ENCODE measurements at regions not wholly inside any gene's neighbourhood (a gene's known extent, or its start where the extent isn't known, plus 50 kb on each side); places are given as distances from the start of the nearest gene placed in this dataset.

GRCh38 chr18:29028560-29028959 lies 851.6 kb upstream of the CDH2 start:
- no TSS peak for BruUV-seq (replicated peaks)
- TF ChIP-seq, protein P1, sequence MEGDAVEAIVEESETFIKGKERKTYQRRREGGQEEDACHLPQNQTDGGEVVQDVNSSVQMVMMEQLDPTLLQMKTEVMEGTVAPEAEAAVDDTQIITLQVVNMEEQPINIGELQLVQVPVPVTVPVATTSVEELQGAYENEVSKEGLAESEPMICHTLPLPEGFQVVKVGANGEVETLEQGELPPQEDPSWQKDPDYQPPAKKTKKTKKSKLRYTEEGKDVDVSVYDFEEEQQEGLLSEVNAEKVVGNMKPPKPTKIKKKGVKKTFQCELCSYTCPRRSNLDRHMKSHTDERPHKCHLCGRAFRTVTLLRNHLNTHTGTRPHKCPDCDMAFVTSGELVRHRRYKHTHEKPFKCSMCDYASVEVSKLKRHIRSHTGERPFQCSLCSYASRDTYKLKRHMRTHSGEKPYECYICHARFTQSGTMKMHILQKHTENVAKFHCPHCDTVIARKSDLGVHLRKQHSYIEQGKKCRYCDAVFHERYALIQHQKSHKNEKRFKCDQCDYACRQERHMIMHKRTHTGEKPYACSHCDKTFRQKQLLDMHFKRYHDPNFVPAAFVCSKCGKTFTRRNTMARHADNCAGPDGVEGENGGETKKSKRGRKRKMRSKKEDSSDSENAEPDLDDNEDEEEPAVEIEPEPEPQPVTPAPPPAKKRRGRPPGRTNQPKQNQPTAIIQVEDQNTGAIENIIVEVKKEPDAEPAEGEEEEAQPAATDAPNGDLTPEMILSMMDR (IDR thresholded peaks at IDR 0.05): no peak
- TF ChIP-seq SIN3A (IDR thresholded peaks at IDR 0.05; ENCODE audit: borderline replicate concordance, insufficient read depth, low read depth, low read length) (no peak), POLR2AphosphoS5 (IDR thresholded peaks at IDR 0.05; ENCODE audit: low read depth, low read length) (no peak), TCF7L2 (IDR thresholded peaks at IDR 0.05; ENCODE audit: low read depth, low read length) (no peak)
- TF ChIP-seq, protein P2, sequence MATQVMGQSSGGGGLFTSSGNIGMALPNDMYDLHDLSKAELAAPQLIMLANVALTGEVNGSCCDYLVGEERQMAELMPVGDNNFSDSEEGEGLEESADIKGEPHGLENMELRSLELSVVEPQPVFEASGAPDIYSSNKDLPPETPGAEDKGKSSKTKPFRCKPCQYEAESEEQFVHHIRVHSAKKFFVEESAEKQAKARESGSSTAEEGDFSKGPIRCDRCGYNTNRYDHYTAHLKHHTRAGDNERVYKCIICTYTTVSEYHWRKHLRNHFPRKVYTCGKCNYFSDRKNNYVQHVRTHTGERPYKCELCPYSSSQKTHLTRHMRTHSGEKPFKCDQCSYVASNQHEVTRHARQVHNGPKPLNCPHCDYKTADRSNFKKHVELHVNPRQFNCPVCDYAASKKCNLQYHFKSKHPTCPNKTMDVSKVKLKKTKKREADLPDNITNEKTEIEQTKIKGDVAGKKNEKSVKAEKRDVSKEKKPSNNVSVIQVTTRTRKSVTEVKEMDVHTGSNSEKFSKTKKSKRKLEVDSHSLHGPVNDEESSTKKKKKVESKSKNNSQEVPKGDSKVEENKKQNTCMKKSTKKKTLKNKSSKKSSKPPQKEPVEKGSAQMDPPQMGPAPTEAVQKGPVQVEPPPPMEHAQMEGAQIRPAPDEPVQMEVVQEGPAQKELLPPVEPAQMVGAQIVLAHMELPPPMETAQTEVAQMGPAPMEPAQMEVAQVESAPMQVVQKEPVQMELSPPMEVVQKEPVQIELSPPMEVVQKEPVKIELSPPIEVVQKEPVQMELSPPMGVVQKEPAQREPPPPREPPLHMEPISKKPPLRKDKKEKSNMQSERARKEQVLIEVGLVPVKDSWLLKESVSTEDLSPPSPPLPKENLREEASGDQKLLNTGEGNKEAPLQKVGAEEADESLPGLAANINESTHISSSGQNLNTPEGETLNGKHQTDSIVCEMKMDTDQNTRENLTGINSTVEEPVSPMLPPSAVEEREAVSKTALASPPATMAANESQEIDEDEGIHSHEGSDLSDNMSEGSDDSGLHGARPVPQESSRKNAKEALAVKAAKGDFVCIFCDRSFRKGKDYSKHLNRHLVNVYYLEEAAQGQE (IDR thresholded peaks at IDR 0.05; ENCODE audit: insufficient read depth in 1 of 2, low read depth in 2 of 2, low read length in 1 of 2): no peak
- Histone ChIP-seq H3K4me1 (ENCODE audit: control insufficient read depth, insufficient read depth, low read length) (no peaks in the 10 kb centered on the region), H3K27me3 (ENCODE audit: control insufficient read depth, insufficient read depth, low read length) (no peaks in the 10 kb centered on the region), H3K9me3 (ENCODE audit: control insufficient read depth, insufficient read depth, low read depth, low read length) (no peaks in the 10 kb centered on the region), H3K27ac (ENCODE audit: low read length) (no peak overlapping the region), H3K36me3 (ENCODE audit: control insufficient read depth, insufficient read depth, low read length) (no peaks in the 10 kb centered on the region), H3K4me3 (ENCODE audit: low read depth in 2 of 2, low read length in 2 of 2) (no peak overlapping the region)
- ChIA-PET POLR2A (no interaction called here), CTCF (no interaction called here)
- in situ Hi-C loops (cut with HindIII; ENCODE audit: low pct_unique_long_range_greater_than_20kb, low sequenced_read_pairs) (no loop called here), intact Hi-C loops (cut with micrococcal nuclease; ENCODE audit: unreplicated experiment) (no loop called here)
- no peak for DNase-seq (ENCODE audit: low read depth, low spot score)
- ATAC-seq: no peak

GRCh38 chr18:29018976-29019375 lies 842.0 kb upstream of the CDH2 start:
- POLR2A ChIA-PET: no interaction called here
- no peak overlapping the region for H3K27ac ChIP-seq (ENCODE audit: low read length)
- no peaks in the 10 kb centered on the region for H3K4me1 ChIP-seq (ENCODE audit: control insufficient read depth, insufficient read depth, low read length)
- H3K36me3 ChIP-seq (ENCODE audit: control insufficient read depth, insufficient read depth, low read length): no peaks in the 10 kb centered on the region
- H3K4me3 ChIP-seq (ENCODE audit: low read depth in 2 of 2, low read length in 2 of 2): no peak overlapping the region
- DNase-seq (ENCODE audit: low read depth, low spot score) (no peak), ATAC-seq (no peak)
- no peaks in the 10 kb centered on the region for H3K27me3 ChIP-seq (ENCODE audit: control insufficient read depth, insufficient read depth, low read length)
- CTCF ChIA-PET: no interaction called here
- no TSS peak for BruUV-seq (replicated peaks)
- in situ Hi-C loops (cut with HindIII; ENCODE audit: low pct_unique_long_range_greater_than_20kb, low sequenced_read_pairs): no loop called here
- intact Hi-C loops (cut with micrococcal nuclease; ENCODE audit: unreplicated experiment): no loop called here
- H3K9me3 ChIP-seq (ENCODE audit: control insufficient read depth, insufficient read depth, low read depth, low read length): no peaks in the 10 kb centered on the region
- no peak for TF ChIP-seq POLR2AphosphoS5 (IDR thresholded peaks at IDR 0.05; ENCODE audit: low read depth, low read length)
- TF ChIP-seq SIN3A (IDR thresholded peaks at IDR 0.05; ENCODE audit: borderline replicate concordance, insufficient read depth, low read depth, low read length): no peak

- Histone ChIP-seq H3K36me3 (ENCODE audit: control insufficient read depth, insufficient read depth, low read length) (no peaks in the 10 kb centered on the region), H3K4me3 (ENCODE audit: low read depth in 2 of 2, low read length in 2 of 2) (no peak overlapping the region), H3K9me3 (ENCODE audit: control insufficient read depth, insufficient read depth, low read depth, low read length) (no peaks in the 10 kb centered on the region), H3K4me1 (ENCODE audit: control insufficient read depth, insufficient read depth, low read length) (no peaks in the 10 kb centered on the region), H3K27ac (ENCODE audit: low read length) (no peak overlapping the region), H3K27me3 (ENCODE audit: control insufficient read depth, insufficient read depth, low read length) (no peaks in the 10 kb centered on the region)
- CTCF ChIA-PET: no interaction called here
- DNase-seq (ENCODE audit: low read depth, low spot score): no peak
- TF ChIP-seq SIN3A (IDR thresholded peaks at IDR 0.05; ENCODE audit: borderline replicate concordance, insufficient read depth, low read depth, low read length) (no peak), POLR2AphosphoS5 (IDR thresholded peaks at IDR 0.05; ENCODE audit: low read depth, low read length) (no peak), TCF7L2 (IDR thresholded peaks at IDR 0.05; ENCODE audit: low read depth, low read length) (no peak)
- TF ChIP-seq, protein P1 (IDR thresholded peaks at IDR 0.05): no peak
- TF ChIP-seq, protein P2 (IDR thresholded peaks at IDR 0.05; ENCODE audit: insufficient read depth in 1 of 2, low read depth in 2 of 2, low read length in 1 of 2): no peak
- in situ Hi-C loops (cut with HindIII; ENCODE audit: low pct_unique_long_range_greater_than_20kb, low sequenced_read_pairs): no loop called here
- intact Hi-C loops (cut with micrococcal nuclease; ENCODE audit: unreplicated experiment): no loop called here
- POLR2A ChIA-PET: no interaction called here
- ATAC-seq: no peak
- no TSS peak for BruUV-seq (replicated peaks)
Observed at GRCh38 chr18:29012883-29013465, 836.0 kb upstream of the CDH2 start.

Data from Panc1 (cell line).